ENCODE measurements at regions not wholly inside any gene's neighbourhood (a gene's known extent, or its start where the extent isn't known, plus 50 kb on each side); places are given as distances from the start of the nearest gene placed in this dataset.
"Not testable (repeated sequence)": the region's sequence is repeated elsewhere in the genome, so short reads cannot be mapped to it uniquely, and the experiment has no call there.

DNA sequence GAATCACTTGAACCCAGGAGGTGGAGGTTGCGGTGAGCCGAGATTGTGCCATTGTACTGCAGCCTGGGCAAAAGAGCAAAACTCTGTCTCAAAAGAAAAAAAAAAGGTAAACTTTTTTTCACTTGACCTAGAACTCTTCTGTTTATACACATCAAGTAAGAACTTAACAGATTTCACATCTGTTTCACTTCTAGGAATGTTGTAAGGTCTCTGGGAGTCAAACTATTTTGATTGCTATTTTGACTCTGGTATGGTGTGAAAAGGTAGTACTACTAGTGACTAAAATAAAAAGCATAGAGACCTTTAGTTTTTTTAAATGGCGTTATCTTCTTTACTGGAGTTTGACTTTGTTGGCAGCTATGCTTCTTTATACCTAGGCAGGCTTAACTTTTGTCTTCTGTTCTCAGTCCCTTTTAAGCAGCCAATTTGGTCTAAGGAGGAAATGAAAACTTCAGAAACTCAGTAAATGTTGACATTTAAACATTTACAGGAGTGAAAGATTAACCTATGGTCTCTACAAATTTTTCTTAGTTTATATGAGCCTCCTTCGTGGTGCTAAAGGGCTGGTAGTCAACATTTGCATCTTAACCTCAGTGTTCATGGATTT is 84.7 kb downstream of the METTL2B start:
- not testable (repeated sequence) for DNase-seq

DNA sequence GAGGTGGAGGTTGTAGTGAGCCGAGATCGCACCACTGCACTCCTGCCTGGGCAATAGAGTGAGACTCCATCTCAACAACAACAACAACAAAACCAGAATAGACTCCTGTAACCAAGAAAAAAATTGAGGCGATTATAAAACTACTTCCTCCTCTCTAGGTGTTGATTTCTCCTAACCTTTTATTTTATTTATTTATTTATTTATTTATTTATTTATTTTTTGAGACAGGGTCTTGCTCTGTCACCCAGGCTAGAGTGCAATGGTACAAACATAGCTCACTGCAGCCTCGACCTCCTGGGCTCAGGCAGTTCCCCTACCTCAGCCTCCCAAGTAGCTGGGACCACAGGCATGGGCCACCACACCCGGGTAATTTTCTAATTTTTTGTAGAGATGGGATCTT is 86.2 kb downstream of the METTL2B start:
- DNase-seq = not testable (repeated sequence)

DNA sequence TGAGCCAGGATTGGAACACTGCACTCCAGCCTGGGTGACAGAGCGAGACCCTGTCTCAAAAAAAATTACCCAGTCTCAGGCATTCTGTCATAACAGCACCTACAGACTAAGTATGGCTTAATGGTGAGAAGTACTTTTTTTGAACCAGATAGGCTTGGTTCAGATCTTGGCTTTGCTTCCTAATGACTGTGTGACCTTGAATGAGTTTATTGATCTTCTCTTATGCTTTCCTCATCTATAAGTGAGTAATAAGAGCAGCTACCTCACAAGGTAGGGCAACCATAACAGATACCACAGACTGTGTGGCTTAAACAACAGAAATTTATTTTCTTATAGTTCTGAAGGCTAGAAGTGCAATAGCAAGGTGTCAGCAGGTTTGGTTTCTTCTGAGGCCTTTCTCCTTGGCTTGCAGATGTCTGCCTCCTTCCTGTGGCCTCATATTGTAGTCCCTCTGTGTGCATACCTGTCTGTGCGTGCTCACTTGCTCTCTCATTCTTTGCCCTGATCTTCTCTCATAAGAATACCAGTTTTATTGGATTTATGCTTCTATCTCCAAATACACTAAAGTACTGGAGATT is 87.7 kb downstream of the METTL2B start:
- DNase-seq = not testable (repeated sequence)

DNA sequence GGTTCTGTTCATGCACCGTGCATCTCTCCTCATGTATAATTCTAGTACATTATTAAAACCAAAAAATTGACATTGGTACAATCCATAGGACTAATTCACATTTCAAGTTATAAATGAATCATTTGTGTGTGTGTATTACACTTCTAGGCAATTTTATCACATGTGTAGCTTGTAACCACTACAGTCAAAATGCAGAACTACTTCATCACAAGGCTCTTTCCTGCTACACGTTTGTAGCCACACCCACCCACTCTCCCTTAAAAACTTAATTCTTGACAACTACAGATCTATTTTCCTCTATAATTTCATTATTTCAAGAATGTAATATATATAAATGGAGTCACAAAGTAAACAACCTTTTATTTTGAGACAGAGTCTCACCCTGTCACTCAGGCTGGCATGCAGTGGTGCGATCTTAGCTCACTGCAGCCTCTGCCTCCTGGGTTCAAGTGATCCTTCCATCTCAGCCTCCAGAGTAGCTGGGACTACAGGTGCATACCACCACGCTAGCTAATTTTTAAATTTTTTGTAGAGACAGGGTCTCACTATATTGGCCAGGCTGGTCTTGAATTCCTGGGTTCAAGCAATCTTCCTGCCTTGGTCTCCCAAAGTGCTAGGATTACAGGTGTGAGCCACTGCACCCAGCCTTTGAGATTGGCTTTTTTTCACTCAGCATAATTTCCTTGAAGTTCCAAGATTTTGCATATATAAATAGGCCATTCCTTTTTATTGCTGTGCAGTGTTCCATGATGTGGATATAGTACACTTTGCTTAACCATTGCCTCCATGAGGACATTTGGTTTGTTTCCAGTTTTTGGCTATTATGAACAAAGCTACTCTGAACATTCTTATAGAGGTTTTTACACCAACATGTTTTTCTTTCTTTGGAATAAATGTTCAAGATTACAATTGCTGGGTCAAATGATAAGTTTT is 88.7 kb downstream of the METTL2B start:
- DNase-seq = peak; percentile 1

DNA sequence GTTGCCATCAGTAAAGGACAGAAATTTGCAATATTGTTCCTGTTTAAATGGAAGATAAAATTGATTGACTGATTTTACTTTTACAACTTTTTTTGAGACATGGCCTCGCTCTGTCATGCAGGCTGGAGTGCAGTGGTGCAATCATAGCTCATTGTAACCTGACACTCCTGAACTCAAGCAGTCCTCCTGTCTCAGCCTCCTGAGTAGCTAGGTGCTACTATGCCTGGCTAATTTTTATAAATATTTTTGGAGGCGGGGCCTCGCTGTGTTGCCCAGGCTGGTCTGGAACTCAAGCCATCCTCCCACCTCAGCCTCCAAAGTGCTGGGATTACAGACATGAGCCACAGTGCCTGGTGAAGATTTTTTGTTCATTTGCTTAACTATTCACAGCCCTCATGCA is 96.8 kb upstream of the GARIN1A start:
- DNase-seq = not testable (repeated sequence)

DNA sequence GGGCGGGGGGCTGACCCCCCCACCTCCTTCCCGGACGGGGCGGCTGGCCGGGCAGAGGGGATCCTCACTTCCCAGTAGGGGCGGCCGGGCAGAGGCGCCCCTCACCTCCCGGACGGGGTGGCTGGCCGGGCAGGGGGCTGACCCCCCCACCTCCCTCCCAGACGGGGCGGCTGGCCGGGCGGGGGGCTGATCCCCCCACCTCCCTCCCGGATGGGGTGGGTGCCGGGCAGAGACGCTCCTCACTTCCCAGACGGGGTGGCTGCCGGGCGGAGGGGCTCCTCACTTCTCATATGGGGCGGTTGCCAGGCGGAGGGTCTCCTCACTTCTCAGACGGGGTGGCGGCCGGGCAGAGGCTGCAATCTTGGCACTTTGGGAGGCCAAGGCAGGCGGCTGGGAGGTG is 95.1 kb upstream of the GARIN1A start:
- not testable (repeated sequence) for DNase-seq

DNA sequence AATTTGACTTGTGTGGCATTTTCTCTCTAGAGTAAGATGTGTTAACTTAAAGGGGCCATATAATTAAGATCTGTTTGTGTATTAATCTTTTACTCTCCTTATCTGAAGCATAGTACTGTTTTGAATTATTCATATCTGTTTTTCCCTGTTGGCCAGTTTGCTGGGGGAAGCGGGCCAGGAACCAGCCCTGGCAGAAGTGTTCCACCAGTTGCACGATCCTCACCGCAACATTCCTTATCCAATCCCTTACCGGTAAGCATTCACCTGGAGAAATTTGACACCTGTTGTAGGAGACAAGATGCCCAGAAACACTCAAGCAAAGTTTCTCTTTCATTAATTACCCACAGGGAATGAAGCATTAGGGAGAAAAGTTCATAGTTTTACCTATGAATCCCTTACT is 92.2 kb upstream of the GARIN1A start:
- DNase-seq = not testable (repeated sequence)

DNA sequence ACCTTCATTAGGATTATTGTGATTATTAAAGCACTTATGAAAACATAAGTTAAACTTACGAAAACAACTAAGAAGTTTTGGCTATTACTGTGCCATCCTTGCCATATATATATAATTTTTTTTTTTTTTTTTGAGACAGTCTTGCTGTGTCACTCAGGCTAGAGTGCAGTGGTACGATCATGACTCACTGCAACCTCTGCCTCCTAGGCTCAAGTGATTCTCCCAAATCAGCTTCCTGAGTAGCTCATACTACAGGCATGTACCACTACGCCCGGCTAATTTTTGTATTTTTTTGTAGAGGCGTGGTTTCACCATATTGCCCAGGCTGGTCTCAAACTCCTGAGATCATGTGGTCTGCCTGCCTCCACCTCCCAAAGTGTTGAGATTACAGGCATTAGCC is 91.0 kb upstream of the GARIN1A start:
- DNase-seq = peak; percentile 80

DNA sequence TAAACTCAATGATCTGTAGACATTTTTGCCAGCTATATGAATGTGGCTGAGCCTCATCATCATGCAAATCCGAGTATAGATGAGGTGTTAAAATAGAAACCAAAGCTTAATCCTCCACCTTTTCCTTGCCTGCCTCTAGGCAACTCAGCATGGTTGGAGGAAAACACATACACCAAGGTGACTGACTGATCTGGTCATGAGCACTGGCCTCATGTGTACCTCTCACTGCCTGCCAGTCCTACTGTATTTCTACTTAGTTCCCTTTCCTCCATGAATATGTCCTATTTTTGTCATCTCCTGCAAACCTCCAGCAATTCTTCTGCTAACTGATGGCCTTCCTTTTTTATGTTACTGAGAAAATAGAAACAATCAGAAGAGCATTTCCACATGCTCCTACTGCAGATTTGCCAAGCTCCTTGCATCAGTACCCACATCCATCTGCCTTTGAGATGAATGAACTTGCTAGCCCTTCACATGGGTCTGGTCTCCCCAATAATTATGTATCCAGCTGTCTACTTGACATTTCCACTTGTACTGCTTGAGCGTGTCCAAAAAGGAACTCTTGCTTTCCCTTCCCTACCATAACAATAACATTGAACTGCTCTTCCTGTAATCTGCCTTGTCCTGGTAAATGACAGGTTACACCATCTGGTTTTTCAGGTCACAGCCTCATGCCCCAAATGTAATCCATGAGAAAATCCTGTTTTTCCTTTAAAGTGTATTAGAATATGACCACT is 90.1 kb upstream of the GARIN1A start:
- not testable (repeated sequence) for DNase-seq

DNA sequence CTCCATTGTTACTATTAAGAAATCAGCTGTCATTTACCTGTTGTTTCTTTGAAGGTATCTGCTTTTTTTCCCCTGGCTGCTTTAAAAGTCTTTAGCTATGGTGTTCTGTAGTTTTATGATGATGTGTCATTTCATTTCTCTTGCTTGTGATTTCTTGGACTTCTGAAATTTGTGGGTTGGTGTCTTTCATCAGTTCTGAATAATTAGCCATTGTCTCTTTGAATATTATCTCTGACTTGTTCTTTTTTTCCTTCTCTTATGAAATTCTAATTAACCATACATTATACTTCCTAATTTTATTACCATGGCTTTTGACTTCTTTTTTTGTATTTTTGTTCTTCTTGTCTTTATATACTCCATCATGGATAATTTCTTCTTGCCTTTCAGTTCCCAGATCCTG is 85.4 kb upstream of the GARIN1A start:
- not testable (repeated sequence) for DNase-seq

DNA sequence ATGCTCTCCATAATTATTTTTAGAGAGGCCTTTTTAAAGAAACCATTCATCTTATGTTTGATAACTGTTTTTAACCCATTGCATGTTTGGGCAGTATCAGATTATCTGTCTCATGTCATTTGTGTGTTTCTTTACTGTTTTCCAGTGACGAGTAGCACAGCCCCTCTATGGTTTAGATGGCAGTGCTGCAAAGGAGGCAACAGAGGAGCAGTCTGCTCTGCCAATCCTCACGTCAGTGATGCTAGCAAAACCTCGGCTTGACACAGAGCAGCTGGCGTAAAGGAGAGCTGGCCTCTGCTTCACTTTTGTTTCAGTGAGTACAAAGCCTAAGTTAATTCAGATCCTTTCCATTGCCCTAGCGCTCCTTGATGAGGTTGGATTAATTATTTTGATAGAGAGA is 80.4 kb upstream of the GARIN1A start:
- DNase-seq = no peak

DNA sequence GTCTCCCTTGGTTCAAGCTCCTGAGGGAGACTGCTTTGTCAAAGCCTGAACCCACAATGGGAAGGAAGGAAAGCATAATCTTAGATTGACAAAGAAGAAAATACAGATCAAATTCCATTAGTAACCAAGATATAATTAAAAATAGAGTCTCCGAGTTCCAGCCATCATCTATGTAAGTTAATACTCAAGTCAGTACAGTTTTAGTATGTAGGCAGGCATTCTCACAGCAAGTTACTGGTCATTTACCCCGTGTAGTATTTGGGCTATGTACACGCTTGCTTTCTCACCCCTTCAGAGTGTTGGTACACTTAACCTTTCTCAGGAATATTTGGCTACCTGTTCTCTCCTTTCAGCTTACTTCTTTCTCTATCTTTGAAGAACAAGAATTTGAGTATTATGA is 79.9 kb upstream of the GARIN1A start:
- DNase-seq = not testable (repeated sequence)

DNA sequence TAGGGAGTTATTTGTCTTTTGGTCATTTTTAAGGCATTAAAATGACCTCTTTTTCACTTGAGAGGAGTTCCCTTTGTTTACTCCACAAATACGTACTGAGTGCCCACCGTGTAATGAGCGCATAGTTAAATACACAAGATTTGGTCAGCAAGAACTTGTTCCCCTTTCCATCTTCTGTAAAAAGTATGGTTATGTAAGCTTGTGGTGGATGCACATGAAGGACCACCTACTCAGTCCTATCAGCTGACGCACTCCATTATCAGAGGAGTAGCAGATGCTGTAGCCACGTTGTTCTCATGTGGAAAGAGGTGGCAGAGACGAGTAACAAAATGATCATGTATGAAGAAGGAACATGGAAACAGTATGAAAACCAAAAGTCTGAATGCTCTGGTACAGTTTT is 78.0 kb upstream of the GARIN1A start:
- DNase-seq = not testable (repeated sequence)

DNA sequence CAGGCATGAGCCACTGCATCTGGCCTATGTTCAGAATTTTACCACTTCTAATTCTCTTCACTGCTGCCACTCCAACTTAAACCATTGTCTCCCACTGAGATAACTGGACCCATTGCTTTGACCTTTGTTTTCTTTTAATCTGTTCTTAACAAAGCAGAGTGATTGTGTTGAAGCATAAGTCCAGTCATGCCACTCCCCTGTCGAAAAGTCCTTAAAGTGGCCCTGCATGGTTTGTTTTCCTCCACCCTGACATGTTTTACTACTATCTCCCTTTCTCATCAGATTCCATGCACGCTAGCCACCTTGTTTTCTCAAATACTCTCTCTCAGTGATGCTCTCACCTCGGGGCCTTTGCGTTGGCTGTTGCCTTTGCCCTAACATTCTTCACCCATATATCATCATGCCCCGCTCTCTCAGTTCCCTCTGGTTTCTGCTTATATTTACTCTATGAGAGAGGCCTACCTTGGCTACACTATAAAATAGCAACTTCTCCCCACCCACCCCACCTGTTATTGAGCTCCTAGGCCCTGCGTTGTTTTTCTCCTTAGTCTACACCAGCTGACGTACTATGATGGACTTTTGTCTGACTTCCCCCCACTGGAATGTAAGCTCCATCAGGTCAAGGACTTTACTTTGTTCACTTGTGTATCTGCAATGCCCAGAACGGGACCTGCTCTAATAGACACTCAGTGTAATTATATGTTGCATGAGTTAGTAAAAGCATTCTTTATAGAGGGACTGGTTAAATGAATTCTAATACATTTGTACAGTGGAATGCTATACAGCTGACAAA is 75.6 kb upstream of the GARIN1A start:
- not testable (repeated sequence) for DNase-seq

DNA sequence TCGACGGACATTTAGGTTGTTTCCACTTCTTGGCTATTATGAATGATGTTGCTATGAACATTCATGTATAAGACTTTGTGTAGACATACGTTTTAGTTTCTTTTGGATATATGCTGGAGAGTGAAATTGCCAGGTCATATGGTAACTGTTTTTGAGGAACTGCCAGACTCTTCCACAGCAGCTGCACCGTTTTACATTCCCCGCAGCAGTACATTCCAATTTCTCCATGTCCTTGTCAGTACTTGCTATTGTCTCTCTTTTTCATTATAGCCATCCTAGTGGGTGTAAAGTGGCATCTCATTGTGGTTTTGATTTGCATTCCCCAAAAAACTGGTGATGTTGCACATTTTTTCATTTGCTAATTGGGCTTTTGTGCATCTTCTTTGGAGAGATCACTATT is 73.1 kb upstream of the GARIN1A start:
- not testable (repeated sequence) for DNase-seq

DNA sequence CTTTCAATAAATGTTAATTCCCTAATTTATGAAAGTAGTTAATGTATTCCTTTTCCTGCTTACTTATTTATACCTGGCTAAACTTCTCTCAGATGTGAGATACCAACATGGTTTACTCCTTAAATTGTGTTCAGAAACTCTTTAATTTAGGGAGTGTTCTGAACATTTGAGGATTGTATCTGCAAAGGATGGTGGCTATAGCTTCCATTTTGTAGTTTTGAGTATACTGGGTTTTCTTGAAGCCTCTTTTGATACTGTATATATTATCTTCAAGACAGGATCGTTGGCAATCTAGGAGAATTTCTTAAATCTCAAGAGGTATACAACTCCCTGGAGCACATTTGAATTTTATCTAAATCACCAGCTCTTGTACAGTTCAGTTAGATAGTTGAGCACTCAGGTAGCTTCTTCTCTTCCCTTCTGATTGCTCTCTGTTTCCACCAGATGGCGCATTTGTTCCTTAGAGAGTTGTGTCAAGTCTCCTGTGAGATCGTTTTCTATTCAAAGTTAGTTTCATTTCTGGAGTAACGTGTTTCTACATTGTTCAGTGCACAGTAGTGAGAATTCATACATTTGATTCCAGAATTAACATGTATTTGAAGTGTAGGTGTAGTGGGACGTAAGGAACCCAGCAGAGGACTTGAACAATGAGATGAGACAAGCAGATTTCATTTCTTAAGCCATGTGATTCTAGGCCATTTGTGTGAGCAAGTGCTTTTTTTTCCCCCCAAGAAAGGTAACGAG is 63.2 kb upstream of the GARIN1A start:
- peak; percentile 58 for DNase-seq

DNA sequence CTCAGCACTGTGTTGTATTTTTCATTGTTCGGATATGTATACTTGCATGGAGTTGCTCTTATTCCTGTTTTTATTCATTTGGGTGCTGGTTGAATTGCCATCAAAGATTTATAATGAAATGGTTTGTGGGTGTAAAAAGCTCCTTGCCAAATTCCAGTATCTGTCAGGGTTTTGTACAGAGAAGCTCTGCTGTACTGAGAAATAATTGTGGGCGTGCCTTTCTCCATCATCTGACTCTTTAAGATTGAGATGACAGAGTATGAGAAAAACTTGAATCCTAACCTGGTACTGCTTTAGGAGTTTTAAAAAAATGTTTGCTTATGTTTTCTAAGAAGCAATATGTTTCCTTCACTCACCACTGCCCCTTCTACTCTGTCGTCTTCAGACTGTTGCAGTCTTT is 58.7 kb upstream of the GARIN1A start:
- not testable (repeated sequence) for DNase-seq

DNA sequence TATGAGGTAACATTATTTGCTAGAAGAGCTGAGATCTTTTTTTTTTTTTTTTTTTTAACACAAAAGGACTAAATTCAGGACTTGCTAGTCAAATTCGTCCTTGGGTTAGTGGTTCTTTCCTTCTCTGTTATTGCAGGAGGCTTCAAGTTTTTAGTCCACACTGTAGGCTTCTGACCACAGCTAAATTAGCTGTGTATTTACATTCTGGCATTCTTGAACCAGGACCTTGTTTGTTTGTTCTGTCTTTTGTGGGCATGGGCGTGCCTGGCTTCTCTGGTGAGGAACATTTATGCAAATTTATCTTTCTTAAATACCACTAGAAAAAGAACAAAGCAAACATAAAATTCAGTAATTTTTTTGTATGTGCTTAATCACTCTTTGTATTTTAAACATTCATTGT is 57.3 kb upstream of the GARIN1A start:
- DNase-seq = not testable (repeated sequence)

DNA sequence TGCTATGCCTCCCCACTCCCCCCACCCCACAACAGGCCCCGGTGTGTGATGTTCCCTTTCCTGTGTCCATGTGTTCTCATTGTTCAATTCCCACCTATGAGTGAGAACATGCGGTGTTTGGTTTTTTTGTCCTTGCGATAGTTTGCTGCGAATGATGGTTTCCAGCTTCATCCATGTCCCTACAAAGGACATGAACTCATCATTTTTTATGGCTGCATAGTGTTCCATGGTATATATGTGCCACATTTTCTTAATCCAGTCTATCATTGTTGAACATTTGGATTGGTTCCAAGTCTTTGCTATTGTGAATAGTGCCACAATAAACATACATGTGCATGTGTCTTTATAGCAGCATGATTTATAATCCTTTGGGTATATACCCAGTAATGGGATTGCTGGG is 55.3 kb upstream of the GARIN1A start:
- not testable (repeated sequence) for DNase-seq

Measured in fibroblast of skin of back (primary cell).